Renal pelvis (tissue), 1 donor: ENCODE measurements at regions not wholly inside any gene's neighbourhood (a gene's known extent, or its start where the extent isn't known, plus 50 kb on each side); places are given as distances from the start of the nearest gene placed in this dataset.

Source experiments
- DNase-seq: peaks from one replicate; pipeline ENCODE4 v3.0.0-alpha.2; 2013

GRCh38 chr2:12417786-12418185 lies 298.9 kb upstream of the TRIB2 start:
- no peak for DNase-seq

- DNase-seq: no peak
Observed at GRCh38 chr2:12419803-12420202, 296.9 kb upstream of the TRIB2 start.

GRCh38 chr2:12421046-12421445 lies 295.7 kb upstream of the TRIB2 start:
- peak; percentile 52 for DNase-seq

GRCh38 chr2:12424219-12424618 lies 292.5 kb upstream of the TRIB2 start:
- DNase-seq: no peak

- no peak for DNase-seq
Observed at GRCh38 chr2:12424809-12425208, 291.9 kb upstream of the TRIB2 start.

- no peak for DNase-seq
Observed at GRCh38 chr2:12428324-12428723, 288.4 kb upstream of the TRIB2 start.

- DNase-seq: no peak
Observed at GRCh38 chr2:12428786-12429185, 287.9 kb upstream of the TRIB2 start.

GRCh38 chr2:12429779-12430406 lies 286.8 kb upstream of the TRIB2 start:
- DNase-seq: no peak

- no peak for DNase-seq
Observed at GRCh38 chr2:12430407-12431133, 286.2 kb upstream of the TRIB2 start.

GRCh38 chr2:12432985-12433625 lies 283.6 kb upstream of the TRIB2 start:
- DNase-seq: no peak

GRCh38 chr2:12433626-12433990 lies 283.1 kb upstream of the TRIB2 start:
- no peak for DNase-seq

GRCh38 chr2:12434630-12435098 lies 282.1 kb upstream of the TRIB2 start:
- no peak for DNase-seq

- no peak for DNase-seq
Observed at GRCh38 chr2:12435430-12436222, 281.1 kb upstream of the TRIB2 start.

- no peak for DNase-seq
Observed at GRCh38 chr2:12436483-12436882, 280.3 kb upstream of the TRIB2 start.

- no peak for DNase-seq
Observed at GRCh38 chr2:12436935-12437561, 279.7 kb upstream of the TRIB2 start.

GRCh38 chr2:12440731-12441130 lies 276.0 kb upstream of the TRIB2 start:
- DNase-seq: no peak

- no peak for DNase-seq
Observed at GRCh38 chr2:12441750-12442475, 274.8 kb upstream of the TRIB2 start.

- no peak for DNase-seq
Observed at GRCh38 chr2:12442476-12442847, 274.3 kb upstream of the TRIB2 start.

GRCh38 chr2:12448846-12449505 lies 267.8 kb upstream of the TRIB2 start:
- DNase-seq: no peak

GRCh38 chr2:12451726-12452125 lies 265.0 kb upstream of the TRIB2 start:
- no peak for DNase-seq

- DNase-seq: no peak
Observed at GRCh38 chr2:12452185-12452584, 264.6 kb upstream of the TRIB2 start.
